Epithelial cell of esophagus (primary cell): ENCODE measurements at regions not wholly inside any gene's neighbourhood (a gene's known extent, or its start where the extent isn't known, plus 50 kb on each side); places are given as distances from the start of the nearest gene placed in this dataset.

ENCODE experiments used
- DNase-seq: peaks from one replicate; pipeline ENCODE4 v3.0.0; 2010; ENCODE audit warnings: low read depth
- H3K4me3 ChIP-seq: 2 replicates; pipeline ENCODE4 v1.5.1; 2011; ENCODE audit warnings: mild to moderate bottlenecking, low read length, control low read depth
- TF ChIP-seq, protein P1 (sequence below): IDR thresholded peaks from 2 replicates; pipeline ENCODE4 v1.5.1; 2011; ENCODE audit warnings: low read depth, mild to moderate bottlenecking, low read length, control low read depth, inconsistent platforms; ENCODE audit not compliant: insufficient read depth; ENCODE audit errors: missing control alignments

DNA sequence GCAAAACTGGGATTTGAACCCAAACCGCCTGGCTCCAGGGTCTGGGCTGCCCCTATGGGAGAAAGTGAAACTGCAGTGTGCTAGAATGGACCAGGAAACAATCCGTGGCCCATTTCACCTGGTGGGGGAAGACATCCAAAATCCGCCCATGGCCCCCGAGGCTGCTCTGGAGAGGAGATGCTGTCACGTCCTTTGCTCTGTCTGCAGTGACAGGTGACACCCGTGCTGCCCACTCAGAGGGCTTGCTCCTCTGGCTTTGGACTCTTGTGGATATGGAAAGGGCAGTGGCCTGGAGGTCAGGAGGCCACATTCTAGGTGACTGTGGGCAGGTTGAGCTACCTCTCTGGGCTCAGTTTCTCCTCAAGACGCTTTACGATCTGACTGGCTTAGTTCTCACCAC, 151.2 kb upstream of the GPR26 start:
- DNase-seq, result no peak
- no peak overlapping the region for H3K4me3 ChIP-seq
- TF ChIP-seq, protein P1, sequence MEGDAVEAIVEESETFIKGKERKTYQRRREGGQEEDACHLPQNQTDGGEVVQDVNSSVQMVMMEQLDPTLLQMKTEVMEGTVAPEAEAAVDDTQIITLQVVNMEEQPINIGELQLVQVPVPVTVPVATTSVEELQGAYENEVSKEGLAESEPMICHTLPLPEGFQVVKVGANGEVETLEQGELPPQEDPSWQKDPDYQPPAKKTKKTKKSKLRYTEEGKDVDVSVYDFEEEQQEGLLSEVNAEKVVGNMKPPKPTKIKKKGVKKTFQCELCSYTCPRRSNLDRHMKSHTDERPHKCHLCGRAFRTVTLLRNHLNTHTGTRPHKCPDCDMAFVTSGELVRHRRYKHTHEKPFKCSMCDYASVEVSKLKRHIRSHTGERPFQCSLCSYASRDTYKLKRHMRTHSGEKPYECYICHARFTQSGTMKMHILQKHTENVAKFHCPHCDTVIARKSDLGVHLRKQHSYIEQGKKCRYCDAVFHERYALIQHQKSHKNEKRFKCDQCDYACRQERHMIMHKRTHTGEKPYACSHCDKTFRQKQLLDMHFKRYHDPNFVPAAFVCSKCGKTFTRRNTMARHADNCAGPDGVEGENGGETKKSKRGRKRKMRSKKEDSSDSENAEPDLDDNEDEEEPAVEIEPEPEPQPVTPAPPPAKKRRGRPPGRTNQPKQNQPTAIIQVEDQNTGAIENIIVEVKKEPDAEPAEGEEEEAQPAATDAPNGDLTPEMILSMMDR, result no peak

DNA sequence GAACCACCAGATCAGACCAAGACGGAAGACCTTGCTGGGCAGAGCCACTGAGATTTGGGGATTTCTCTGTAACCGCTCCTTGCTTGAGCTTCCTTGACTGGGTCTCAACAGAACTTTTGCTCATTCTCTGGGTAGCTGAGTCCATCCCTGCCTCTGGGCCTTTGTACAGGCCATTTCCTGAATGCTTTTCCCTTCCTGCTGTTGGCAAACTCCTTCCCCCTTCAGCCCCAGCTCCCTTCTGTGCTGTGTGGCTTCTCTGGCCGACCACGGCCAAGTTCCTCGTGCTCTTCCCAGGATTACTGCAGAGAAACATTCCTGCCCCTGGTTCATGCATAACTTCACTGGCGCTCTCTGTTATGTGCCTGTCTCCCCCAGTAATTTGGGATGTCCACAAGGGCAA, 150.5 kb upstream of the GPR26 start:
- H3K4me3 ChIP-seq, result no peak overlapping the region
- DNase-seq, result no peak
- TF ChIP-seq, protein P1, result no peak

DNA sequence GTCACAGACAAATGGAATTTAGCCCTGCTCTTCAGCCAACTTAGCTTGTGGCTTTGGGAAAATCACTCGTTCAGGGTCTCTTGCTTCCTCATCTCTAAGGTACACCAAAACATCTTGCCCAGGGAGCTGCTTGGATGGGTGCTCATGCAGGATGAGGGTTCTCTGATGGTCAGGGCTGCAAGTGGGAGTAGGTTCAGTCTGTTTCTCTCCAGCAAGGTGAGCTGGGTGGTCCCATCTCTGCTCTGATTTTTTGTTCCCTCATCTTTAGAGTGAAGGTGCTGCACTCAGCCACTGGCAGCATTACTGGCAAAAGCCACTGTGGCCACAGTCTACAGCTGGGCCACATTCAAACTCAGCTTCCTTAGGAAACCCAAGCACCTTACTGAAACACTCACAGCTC, 149.9 kb upstream of the GPR26 start:
- TF ChIP-seq, protein P1, result no peak
- DNase-seq, result no peak
- H3K4me3 ChIP-seq, result no peak overlapping the region

DNA sequence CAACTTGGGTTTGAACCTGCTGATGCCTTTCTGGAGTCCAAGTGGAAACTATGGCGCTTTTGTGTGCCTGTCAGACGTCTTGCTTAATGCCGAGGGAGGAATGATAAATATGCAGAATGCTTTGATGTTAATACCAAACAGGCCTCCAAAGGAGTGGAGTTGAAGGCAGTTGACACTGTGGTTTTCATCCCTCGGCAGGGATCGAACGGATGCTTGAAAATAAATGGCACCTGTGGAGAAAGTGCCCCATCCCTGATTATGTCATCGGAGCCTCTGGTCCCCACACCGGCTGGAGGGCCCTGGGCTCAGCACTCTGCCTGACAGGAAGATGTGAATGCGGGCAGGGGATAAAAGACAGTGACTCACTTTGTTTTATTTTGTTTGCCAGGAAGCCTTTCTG, 148.7 kb upstream of the GPR26 start:
- TF ChIP-seq, protein P1, result no peak
- no peak overlapping the region for H3K4me3 ChIP-seq
- DNase-seq, result no peak

DNA sequence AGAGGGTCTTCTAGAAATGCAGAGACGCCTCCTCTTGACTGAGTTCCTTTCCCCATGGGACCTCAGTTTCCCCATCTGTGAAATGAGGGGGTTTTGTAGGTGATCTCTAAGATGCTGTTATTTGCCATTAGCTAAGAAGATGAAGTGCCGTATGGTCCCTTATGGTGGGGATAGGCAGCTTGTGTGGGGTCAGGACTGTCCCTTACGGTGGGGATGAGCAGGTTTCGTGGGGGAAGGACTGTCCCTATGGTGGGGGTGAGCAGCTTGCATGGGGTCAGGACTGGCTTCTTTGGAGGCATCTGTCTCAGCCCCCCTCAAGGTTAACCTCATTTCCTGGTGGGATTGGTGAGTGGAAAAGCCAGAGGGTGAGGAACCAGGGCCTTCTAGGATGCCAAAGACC, 148.3 kb upstream of the GPR26 start:
- TF ChIP-seq, protein P1, result no peak

DNA sequence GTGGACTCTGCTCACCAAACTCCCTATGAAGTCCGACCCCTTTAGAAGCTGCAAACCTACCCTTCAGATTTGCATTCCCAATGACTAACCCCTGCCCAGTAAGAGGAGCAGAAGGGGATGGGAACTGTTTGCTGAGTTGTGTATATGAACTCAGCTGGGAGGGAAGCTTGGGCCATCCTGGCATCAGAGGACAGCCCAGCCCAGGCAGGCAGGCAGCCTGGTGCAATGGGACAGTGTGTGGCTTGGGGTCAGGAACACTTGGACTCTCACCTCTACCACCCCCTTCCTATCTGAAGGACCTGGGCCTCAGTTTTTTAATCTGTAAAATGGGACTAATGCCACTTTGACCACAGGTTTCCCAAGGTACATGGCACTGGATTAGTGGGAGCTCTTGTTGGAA, 147.4 kb upstream of the GPR26 start:
- TF ChIP-seq, protein P1, result no peak
- DNase-seq, result no peak
- no peak overlapping the region for H3K4me3 ChIP-seq

More for the DNA sequence above, 148.3 kb upstream of the GPR26 start:
- no peak overlapping the region for H3K4me3 ChIP-seq
- DNase-seq, result no peak

DNA sequence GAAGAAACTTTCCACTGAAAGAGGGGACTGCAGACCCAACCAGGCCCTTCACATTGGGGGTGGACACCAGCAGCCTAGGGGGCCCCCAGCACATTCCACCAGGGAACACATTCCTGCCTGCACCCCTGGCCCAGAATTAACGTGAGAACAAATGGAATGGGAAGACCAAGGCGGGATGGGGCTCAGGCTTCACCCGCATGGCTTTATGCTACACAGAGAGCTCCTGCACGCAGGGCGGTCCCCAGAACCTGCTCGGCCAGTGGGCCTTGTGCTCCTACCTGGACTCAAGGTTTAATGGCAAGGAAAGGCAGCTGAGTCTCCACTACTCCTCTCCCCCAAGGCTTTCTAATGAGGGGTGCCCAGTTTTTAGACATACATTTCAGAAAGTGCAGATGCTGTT, 146.3 kb upstream of the GPR26 start:
- DNase-seq, result no peak
- TF ChIP-seq, protein P1, result no peak

More for the DNA sequence above, 146.3 kb upstream of the GPR26 start:
- H3K4me3 ChIP-seq, result no peak overlapping the region
